ENCODE measurements at regions not wholly inside any gene's neighbourhood (a gene's known extent, or its start where the extent isn't known, plus 50 kb on each side); places are given as distances from the start of the nearest gene placed in this dataset.

GRCh38 chr2:137862651-137863050 is 101.6 kb upstream of the HNMT start (continued):
- TF ChIP-seq EP300 (IDR thresholded peaks at IDR 0.05; ENCODE audit: borderline replicate concordance in 1 of 2, low read depth in 1 of 2, low read length in 1 of 2) (no peak), PBX3 (IDR thresholded peaks at IDR 0.05) (no peak), RAD21 (IDR thresholded peaks at IDR 0.05; ENCODE audit: low read length) (no peak)

- no peaks in the 10 kb centered on the region for H3K79me2 ChIP-seq (ENCODE audit: insufficient read depth)
- no peaks in the 10 kb centered on the region for H3K36me3 ChIP-seq (replicated peaks in 1 of 2; ENCODE audit: control insufficient read depth in 1 of 2, insufficient read depth in 2 of 2, low read length in 1 of 2)
- no peak overlapping the region for H3K9ac ChIP-seq
- no peak for TF ChIP-seq TAF1 (IDR thresholded peaks at IDR 0.05; ENCODE audit: borderline replicate concordance, low read depth, low read length)
- peak; percentile 86 for TF ChIP-seq RAD21 (IDR thresholded peaks at IDR 0.05; ENCODE audit: low read length)
- TF ChIP-seq SMC3 (IDR thresholded peaks at IDR 0.05; ENCODE audit: low read depth, low read length): peak; percentile 77
- TF ChIP-seq USF1 (IDR thresholded peaks at IDR 0.05; ENCODE audit: borderline replicate concordance, low read depth): no peak
- no peak for TF ChIP-seq REST (IDR thresholded peaks at IDR 0.05; ENCODE audit: low read depth, low read length)
- TF ChIP-seq CTCF (IDR thresholded peaks at IDR 0.05): peak; percentile 74
- H3K9me3 ChIP-seq: no peaks in the 10 kb centered on the region
- H3K4me2 ChIP-seq: no peak overlapping the region
- H3K4me3 ChIP-seq (ENCODE audit: low read depth in 2 of 2, low read length in 1 of 2): no peak overlapping the region; a peak in 1 of 4 replicates
- H4K20me1 ChIP-seq (ENCODE audit: insufficient read depth): no peaks in the 10 kb centered on the region
- ChIA-PET CTCF (interaction anchor here (0.6 to 5.2 kb wide), 16 partner anchors 10 to 964 kb away, joined by 3 to 34 read pairs (median 4); no protein-coding TSS in a partner anchor), POLR2A (no interaction called here)
- no peaks in the 10 kb centered on the region for H3K27me3 ChIP-seq (ENCODE audit: insufficient read depth)
- 4% methylated on average over 2 of the region's 2 CpGs for WGBS (ENCODE audit: low lambda C conversion rate)
- DNase-seq: peak; percentile 36
- H3K4me1 ChIP-seq (ENCODE audit: control insufficient read depth in 1 of 2, insufficient read depth in 2 of 2, low read depth in 1 of 2, low read length in 1 of 2): no peaks in the 10 kb centered on the region
- H2AFZ ChIP-seq (ENCODE audit: low read depth): no peak overlapping the region
- no peak overlapping the region for H3K27ac ChIP-seq (ENCODE audit: low read depth in 2 of 2, low read length in 1 of 2)
- no peaks in the 10 kb centered on the region for H3F3A ChIP-seq (replicated peaks; ENCODE audit: insufficient read depth)
- no peaks in the 10 kb centered on the region for H3K9me2 ChIP-seq
These were observed 98.2 kb upstream of the HNMT start for GRCh38 chr2:137865954-137866540.
